Spleen (tissue), 11 donors: ENCODE measurements at regions not wholly inside any gene's neighbourhood (a gene's known extent, or its start where the extent isn't known, plus 50 kb on each side); places are given as distances from the start of the nearest gene placed in this dataset.

Experiments
- DNase-seq: peaks from one replicate; pipeline ENCODE4 v3.0.0-alpha.2; 2020
- H3K27ac ChIP-seq, 8 donors: fragments of 200-600 bp; sonication (generic) in 7 of 8; 1 replicate in 4 of 8; 2 replicates in 4 of 8; pipeline versions ENCODE4 v1.5.0 to v1.8.0; 2016 to 2021; ENCODE audit warnings: inconsistent platforms in 4 of 8, mild to moderate bottlenecking in 4 of 8, moderate library complexity in 1 of 8
- H3K27me3 ChIP-seq, 7 donors: fragments of 200-600 bp; sonication (generic) in 6 of 7; replicated peaks in 1 of 7; 1 replicate in 4 of 7; 2 replicates in 3 of 7; pipeline versions ENCODE4 v1.5.0 to v1.8.0; 2016 to 2021; ENCODE audit warnings: inconsistent platforms in 3 of 7, mild to moderate bottlenecking in 1 of 7
- H3K36me3 ChIP-seq, 6 donors: fragments of 200-600 bp; sonication (generic) in 5 of 6; 1 replicate in 4 of 6; 2 replicates in 2 of 6; pipeline versions ENCODE4 v1.5.0 to v1.8.0; 2016 to 2021; ENCODE audit warnings: inconsistent platforms in 2 of 6
- H3K4me1 ChIP-seq, 6 donors: fragments of 200-600 bp; sonication (generic) in 5 of 6; 1 replicate in 3 of 6; 2 replicates in 3 of 6; pipeline versions ENCODE4 v1.5.0 to v1.8.0; 2016 to 2021; ENCODE audit warnings: inconsistent platforms in 3 of 6
- H3K4me3 ChIP-seq, 8 donors: fragments of 200-600 bp; sonication (generic) in 7 of 8; 1 replicate in 4 of 8; 2 replicates in 4 of 8; pipeline versions ENCODE4 v1.5.0 to v1.8.0; 2016 to 2021; ENCODE audit warnings: inconsistent platforms in 4 of 8, mild to moderate bottlenecking in 4 of 8, moderate library complexity in 2 of 8
- H3K9me3 ChIP-seq, 8 donors: fragments of 200-600 bp; sonication (generic) in 7 of 8; 1 replicate in 4 of 8; 2 replicates in 4 of 8; pipeline versions ENCODE4 v1.5.0 to v1.8.0; 2016 to 2021; ENCODE audit warnings: inconsistent platforms in 4 of 8
- CTCF ChIP-seq, 11 experiments: fragments of 200-600 bp in 7 of 11; fragments of 450-650 bp in 4 of 11; sonication (generic) in 4 of 11; IDR thresholded peaks in 8 of 11; conservative IDR thresholded peaks in 3 of 11; 1 replicate in 7 of 11; 2 replicates in 4 of 11; pipeline versions ENCODE4 v1.4.0 to v1.8.0; 2016 to 2021; ENCODE audit warnings: antibody characterized with exemption in 11 of 11, inconsistent platforms in 4 of 11, mild to moderate bottlenecking in 1 of 11
- POLR2A ChIP-seq, 3 donors: fragments of 450-650 bp; IDR thresholded peaks; one replicate each; pipeline ENCODE4 v1.5.1; 2017; ENCODE audit warnings: antibody characterized with exemption in 3 of 3, mild to moderate bottlenecking in 1 of 3
- POLR2AphosphoS5 ChIP-seq, 3 donors: sonication (generic); formaldehyde crosslinking; IDR thresholded peaks; one replicate each; pipeline ENCODE4 v1.5.1; 2017; ENCODE audit warnings: antibody characterized with exemption in 3 of 3
- whole genome bisulfite sequencing, 5 donors: extraction: QIAGEN DNeasy Blood & Tissue Kit in 3 of 5; methylation state at CpG; one replicate each; pipeline versions ENCODE4 v1.1.5 to v1.1.7; 2013 to 2018; 5-methylcytosine and 5-hydroxymethylcytosine counted together
- intact Hi-C: fragments of 100-400 bp; cut with DNase I; formaldehyde crosslinking; loops from one replicate; pipeline ENCODE4 v1.15.0; 2023; ENCODE audit warnings: low total_unique reads
- donor health status: healthy with polysubstance abuse.
- donor health status: DM: no; HTN: no; CAD: no; lungs with moderate emphysema.
- donor health status: DM: no; HTN: no; CAD: no.
- donor health status: Bipolar disorder and iron deficiency.
- donor health status: healthy.
- donor health status: DM: no; HTN: no; CAD: no.
- donor health status: DM: yes; HTN: yes; CAD: no.

GRCh38 chr1:208788013-208788540 lies 543.9 kb upstream of the PLXNA2 start:
- DNase-seq: no peak
- 66 to 94% (median 73%) methylated on average over 1 of the region's 1 CpG for WGBS, 5 donors

GRCh38 chr1:208791456-208791855 lies 547.3 kb upstream of the PLXNA2 start:
- intact Hi-C loops: no loop called here
- H3K36me3 ChIP-seq: no peaks in the 10 kb centered on the region
- H3K9me3 ChIP-seq: no peaks in the 10 kb centered on the region
- H3K27ac ChIP-seq: no peak overlapping the region
- no peak overlapping the region for H3K4me3 ChIP-seq
- TF ChIP-seq CTCF (IDR thresholded peaks at IDR 0.05 in 8 of 11, conservative IDR thresholded peaks at IDR 0.05 in 3 of 11) (no peak), POLR2A (IDR thresholded peaks at IDR 0.05) (no peak), POLR2AphosphoS5 (IDR thresholded peaks at IDR 0.05) (no peak)
- H3K4me1 ChIP-seq: no peaks in the 10 kb centered on the region
- DNase-seq: no peak
- H3K27me3 ChIP-seq: peaks cover 0 to 2% (median 0%) of the 10 kb centered on the region in 7 donors

More at GRCh38 chr1:208788013-208788540, 543.9 kb upstream of the PLXNA2 start:
- TF ChIP-seq POLR2A (IDR thresholded peaks at IDR 0.05): no peak
- no peak for TF ChIP-seq POLR2AphosphoS5 (IDR thresholded peaks at IDR 0.05)
- TF ChIP-seq CTCF (IDR thresholded peaks at IDR 0.05 in 8 of 11, conservative IDR thresholded peaks at IDR 0.05 in 3 of 11): no peak
- Histone ChIP-seq H3K27me3 (peaks cover 0 to 2% (median 0%) of the 10 kb centered on the region in 7 donors), H3K27ac (no peak overlapping the region), H3K9me3 (no peaks in the 10 kb centered on the region), H3K4me3 (no peak overlapping the region), H3K36me3 (no peaks in the 10 kb centered on the region), H3K4me1 (no peaks in the 10 kb centered on the region)
- intact Hi-C loops: no loop called here

- TF ChIP-seq POLR2AphosphoS5 (IDR thresholded peaks at IDR 0.05): no peak
- no peak for TF ChIP-seq CTCF (IDR thresholded peaks at IDR 0.05 in 8 of 11, conservative IDR thresholded peaks at IDR 0.05 in 3 of 11)
- no peak for TF ChIP-seq POLR2A (IDR thresholded peaks at IDR 0.05)
- intact Hi-C loops: no loop called here
- no peaks in the 10 kb centered on the region for H3K9me3 ChIP-seq
- no peak for DNase-seq
- 62 to 75% (median 70%) methylated on average over 2 of the region's 2 CpGs for WGBS, 5 donors
- H3K4me3 ChIP-seq: no peak overlapping the region
- H3K4me1 ChIP-seq: no peaks in the 10 kb centered on the region
- H3K36me3 ChIP-seq: no peaks in the 10 kb centered on the region
- H3K27me3 ChIP-seq: no peaks in the 10 kb centered on the region
- H3K27ac ChIP-seq: no peak overlapping the region
Measured at GRCh38 chr1:208793861-208794345, 549.7 kb upstream of the PLXNA2 start.

DNA sequence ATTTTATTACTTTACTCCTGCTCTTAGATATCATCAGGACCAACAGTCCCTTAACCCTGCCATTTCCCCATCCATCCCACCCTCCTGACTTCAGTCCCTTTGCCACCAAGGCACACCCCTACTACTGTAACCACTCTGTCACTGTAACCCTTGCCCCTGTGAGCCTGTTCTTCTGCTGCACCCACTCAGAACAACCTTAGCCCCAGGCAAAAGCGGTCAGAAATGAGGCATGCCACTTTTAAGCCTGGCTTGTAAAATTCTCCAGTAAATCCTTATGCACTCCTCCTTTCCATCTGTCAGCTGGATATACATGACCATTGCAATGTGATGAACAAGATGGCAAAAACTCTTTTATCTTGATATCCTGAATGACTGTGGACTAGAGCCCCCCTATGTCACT lies 555.0 kb upstream of the PLXNA2 start:
- intact Hi-C loops: no loop called here
- no peak overlapping the region for H3K4me3 ChIP-seq
- no peaks in the 10 kb centered on the region for H3K36me3 ChIP-seq

More for the DNA sequence above, 555.0 kb upstream of the PLXNA2 start:
- H3K27ac ChIP-seq: no peak overlapping the region
- TF ChIP-seq POLR2A (IDR thresholded peaks at IDR 0.05) (no peak), POLR2AphosphoS5 (IDR thresholded peaks at IDR 0.05) (no peak), CTCF (IDR thresholded peaks at IDR 0.05 in 8 of 11, conservative IDR thresholded peaks at IDR 0.05 in 3 of 11) (no peak)
- no peak for DNase-seq
- H3K9me3 ChIP-seq: peaks cover 0 to 2% (median 0%) of the 10 kb centered on the region in 8 donors
- no peaks in the 10 kb centered on the region for H3K4me1 ChIP-seq
- H3K27me3 ChIP-seq: no peaks in the 10 kb centered on the region
- WGBS, 5 donors: 79 to 97% (median 83%) methylated on average over 1 of the region's 1 CpG
